GM19324 (cell line): ENCODE measurements at regions not wholly inside any gene's neighbourhood (a gene's known extent, or its start where the extent isn't known, plus 50 kb on each side); places are given as distances from the start of the nearest gene placed in this dataset.

Experiments used
- ATAC-seq: cut with Tn5 transposase; IDR thresholded peaks from one replicate; pipeline ENCODE4 v1.9.1; 2021; ENCODE audit warnings: mild to moderate bottlenecking, moderate library complexity; ENCODE audit not compliant: unreplicated experiment, low FRiP score

DNA sequence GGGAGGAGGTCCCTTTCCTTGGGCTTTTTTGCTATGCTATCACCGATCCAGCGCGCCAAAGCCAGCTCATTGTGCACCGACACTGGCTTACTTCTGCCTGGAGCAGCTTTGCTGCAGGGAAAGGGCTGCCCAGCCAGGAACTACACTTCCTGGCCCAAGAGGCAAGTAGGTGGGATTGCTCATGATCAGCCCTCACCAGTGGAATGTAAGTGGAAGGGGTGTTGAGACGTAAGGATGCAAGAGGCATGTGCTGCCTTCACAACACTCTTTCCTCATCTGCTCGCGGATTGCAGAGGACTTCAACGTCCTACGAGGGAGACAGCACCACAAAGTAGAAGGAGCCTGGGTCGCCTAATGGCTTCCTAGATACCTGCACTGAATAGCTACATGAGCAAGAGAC, 104.3 kb upstream of the FOXF1 start:
- no peak for ATAC-seq

- ATAC-seq = no peak
These were observed 101.6 kb upstream of the FOXF1 start for GRCh38 chr16:86408685-86409084.

DNA sequence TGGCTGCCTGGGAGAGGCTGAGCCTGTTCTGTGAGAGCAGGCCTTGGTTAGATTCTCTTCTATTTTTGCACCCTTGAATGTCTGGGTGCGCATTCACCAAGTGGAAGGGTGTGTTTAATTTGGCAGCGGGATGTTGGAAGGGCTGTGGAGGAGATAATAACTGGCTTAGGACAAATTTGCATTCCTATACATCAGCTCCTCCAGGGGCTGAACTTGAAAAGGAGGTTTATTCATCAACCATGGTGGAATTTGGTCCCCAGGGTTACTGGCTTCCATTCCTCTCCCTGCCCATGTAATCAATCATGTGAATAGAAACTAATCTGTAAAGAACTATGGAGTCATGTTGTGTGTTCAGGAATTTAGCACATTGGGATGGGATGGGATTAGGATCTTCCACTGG, 100.2 kb upstream of the FOXF1 start:
- no peak for ATAC-seq

DNA sequence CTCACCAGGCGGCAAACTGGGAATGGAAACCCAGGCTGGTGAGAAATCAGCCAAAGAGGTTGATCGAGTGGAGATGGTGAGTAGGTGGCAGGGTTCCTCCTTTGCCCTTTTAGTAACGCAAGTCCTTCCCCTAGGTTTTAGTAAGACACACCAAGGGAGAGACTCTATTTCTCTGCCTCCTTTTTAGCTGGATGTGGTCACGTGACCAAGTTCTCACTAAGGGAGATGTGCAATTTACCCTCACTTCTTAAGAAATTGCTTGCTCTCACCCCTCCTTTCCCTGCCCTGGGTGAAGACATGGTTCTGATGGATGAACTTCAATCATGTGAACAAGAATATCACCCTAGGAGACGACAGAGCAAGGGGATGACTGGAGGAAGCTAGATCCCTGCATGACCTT, 99.8 kb upstream of the FOXF1 start:
- no peak for ATAC-seq

- ATAC-seq = no peak
These were observed 98.4 kb upstream of the FOXF1 start for GRCh38 chr16:86411897-86412296.

DNA sequence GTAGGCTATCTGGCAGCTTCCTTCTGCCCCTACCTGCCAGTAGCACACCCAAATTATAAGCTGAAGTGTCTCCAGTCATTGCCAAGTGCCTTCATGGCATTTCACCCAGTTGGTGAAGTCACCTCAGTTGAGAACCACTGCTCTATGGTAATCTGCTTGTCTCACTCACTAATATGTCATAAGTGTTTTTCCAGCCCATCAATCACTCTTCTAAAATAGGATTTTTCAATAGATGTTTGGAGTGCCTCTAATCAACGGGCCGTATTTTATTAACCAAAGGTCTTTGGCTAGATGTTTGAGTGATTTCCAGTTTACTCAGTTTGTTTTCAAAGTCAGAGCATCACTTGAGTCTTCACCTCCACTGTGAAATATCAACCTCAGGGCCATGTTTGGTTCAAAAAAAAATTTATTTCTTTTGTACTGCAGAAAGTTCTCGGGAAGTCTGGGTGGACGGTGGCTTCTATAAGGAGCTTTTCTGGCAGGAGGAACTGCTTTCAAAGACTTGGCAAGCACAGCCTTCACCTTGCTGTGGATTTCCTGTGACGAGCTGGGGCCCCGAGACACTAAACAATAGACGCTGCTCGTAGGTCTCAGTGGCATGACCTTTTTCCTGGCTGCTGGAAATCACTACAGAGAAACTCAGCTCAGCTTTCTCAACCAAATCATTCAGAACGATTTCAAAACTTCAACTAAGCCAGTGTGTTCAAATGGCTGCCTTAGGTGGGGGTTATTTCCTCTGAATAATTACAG, 95.2 kb upstream of the FOXF1 start:
- ATAC-seq = no peak

DNA sequence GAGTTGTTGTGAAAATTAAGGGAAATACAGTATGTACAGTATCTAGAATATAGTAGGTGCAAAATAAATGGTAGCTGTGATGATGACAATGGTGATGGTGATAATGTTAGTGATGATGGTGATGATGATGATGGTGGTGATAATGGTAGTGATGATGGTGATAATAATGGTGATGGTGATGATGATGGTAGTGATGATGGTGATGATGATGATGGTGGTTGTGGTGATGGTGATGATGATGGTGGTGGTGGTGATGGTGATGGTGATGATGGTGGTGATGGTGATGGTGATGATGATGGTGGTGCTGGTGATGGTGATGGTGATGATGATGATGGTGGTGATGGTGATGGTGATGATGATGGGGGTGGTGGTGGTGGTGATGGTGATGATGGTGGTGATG, 91.3 kb upstream of the FOXF1 start:
- ATAC-seq = no peak

GRCh38 chr16:86419518-86419917, 90.8 kb upstream of the FOXF1 start:
- no peak for ATAC-seq

DNA sequence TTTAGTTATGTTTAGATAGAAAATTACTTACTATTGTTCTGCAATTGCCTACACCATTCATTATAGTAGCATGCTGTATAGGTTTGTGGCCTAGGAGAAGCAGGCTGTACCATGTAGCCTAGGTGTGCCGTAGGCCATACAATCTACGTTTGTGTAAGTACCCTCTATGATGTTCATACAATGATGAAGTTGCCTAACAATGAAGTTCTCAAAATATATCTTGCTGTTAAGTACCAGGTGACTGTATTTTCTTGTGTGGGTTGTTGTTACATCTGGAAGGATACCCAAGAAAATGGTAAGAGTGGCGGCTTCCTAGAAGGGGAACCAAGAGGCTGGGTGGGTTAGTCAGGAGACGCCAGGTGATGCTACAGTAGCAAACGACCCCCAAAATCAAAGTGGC, 88.3 kb upstream of the FOXF1 start:
- no peak for ATAC-seq

DNA sequence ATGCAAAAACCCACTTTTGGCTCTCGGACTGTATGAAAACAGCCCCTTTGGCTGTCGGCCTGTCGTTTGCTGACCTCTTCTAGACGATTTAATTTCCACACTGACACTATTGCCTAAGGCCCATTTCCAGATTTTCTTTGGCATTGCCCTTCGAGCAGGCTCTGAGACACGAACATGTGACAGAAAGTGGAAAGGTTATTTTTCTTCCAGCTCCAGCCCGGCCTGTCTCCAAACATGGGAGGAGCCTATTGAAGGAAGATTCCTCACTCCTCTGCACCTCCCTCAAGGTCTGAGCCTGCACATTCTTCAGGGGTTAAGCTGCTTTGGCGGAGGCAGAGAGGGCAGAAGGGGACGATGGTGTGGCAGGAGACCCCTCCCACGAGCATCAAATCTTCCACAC, 85.9 kb upstream of the FOXF1 start:
- ATAC-seq = no peak

- ATAC-seq = no peak
These were observed 85.3 kb upstream of the FOXF1 start for GRCh38 chr16:86424985-86425384.

DNA sequence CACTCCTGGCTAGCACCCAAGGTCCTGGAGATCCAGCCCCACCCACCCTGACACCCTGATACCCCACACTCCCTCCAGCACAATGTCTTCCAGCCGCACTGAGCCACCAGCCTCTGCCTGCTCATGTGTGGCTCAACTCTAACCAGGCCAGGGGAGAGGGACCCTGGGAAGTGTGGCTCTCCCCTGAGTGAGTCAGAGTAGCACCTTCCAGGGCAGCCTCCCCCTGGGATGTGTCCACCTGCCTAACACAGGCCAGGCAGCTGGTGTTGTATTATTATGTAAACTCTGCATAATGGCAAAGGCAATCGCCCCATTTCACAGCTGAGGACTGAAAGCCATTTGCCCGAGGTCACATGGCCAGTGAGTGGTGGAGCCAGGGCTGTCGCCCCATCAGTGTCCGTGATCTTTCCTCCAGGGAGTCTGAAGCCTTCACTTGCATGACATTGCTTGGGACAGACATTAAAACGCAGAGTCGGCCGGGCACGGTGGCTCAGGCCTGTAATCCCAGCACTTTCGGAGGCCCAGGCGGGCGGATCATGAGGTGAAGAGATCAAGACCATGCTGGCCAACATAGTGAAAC, 84.2 kb upstream of the FOXF1 start:
- no peak for ATAC-seq

GRCh38 chr16:86427433-86427851, 82.9 kb upstream of the FOXF1 start:
- no peak for ATAC-seq

DNA sequence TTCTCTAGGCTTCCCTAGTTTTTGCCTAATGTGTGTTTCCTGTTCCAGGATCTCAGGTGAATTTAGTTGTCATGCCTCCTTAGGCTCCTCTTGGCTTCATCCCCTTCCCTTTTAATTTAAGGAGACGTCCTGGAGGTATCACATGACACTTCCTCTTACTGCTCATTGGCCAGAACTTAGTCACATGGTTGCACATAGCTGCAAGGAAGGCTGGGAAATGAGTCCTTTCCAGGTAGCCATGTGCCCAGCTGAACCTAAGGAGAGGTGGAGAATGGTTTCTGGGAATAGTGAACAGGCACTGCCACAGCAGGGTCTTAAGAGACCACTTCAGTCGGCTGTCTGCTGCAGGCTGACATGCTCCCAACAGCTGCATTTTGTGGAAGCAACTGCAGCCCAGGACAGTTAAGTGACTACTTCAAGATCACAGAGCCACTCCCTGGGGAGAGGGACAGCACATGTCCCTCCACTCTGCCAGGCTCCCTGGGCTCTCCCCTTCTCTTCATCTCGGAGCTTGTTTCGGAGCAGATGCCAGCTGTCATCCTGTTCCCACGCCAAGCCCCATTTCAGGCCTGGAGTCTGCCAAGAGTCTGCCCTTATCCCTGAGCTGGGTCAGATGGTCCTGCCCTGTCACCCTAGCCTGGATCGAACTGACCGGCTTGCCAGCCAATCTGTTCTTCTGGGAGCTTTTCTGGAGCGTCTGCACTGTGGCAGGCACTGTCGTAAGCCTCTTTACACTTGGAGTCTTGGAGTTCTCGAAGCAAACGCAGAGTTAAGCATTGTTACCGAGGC, 81.4 kb upstream of the FOXF1 start:
- no peak for ATAC-seq

GRCh38 chr16:86429663-86430062, 80.7 kb upstream of the FOXF1 start:
- ATAC-seq = no peak

DNA sequence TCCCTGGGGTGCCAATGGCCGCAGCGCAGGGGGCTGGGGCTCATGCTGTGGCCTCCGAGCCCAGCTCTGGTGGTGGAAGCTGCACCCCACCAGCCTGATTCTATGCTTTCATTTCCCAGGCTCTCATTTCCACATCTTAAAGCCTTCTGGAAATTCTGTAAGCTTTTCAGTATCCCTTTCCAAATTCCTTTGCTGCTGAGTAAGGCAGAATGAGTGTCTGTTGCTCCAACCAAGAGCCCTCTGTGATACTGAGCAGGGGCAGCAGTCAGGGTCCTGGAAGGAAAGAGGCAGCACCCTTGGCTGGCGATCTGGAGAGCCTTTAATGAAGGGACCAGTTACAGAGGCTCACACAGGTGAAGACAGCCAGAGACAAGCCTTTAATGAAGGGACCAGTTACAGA, 79.5 kb upstream of the FOXF1 start:
- ATAC-seq = no peak

GRCh38 chr16:86431540-86431939, 78.8 kb upstream of the FOXF1 start:
- no peak for ATAC-seq

GRCh38 chr16:86432048-86432447, 78.3 kb upstream of the FOXF1 start:
- ATAC-seq = no peak

DNA sequence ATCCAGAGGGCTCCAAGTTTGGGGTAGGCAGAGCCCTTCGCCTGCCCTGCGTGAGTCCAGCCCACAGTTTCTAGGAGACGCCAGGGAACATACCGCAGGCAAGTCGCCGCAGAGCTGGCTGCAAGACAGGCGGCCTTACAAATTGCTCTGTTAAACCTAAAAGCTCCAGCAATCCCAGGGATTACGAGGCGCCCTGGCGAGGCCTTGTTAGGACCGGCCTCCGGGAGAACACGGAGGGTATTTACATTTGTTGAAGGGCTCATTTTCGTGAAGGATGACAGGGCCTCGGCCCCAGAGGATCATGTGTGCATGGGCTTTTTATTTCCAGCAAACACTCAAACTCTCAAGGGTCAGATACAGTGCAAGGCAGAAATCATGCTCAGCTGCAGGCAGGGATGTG, 77.6 kb upstream of the FOXF1 start:
- no peak for ATAC-seq

GRCh38 chr16:86436466-86437185, 73.7 kb upstream of the FOXF1 start:
- no peak for ATAC-seq

- no peak for ATAC-seq
These were observed 73.0 kb upstream of the FOXF1 start for GRCh38 chr16:86437348-86437747.
